OCI-LY1 (cell line): ENCODE measurements at regions not wholly inside any gene's neighbourhood (a gene's known extent, or its start where the extent isn't known, plus 50 kb on each side); places are given as distances from the start of the nearest gene placed in this dataset.

Source experiments
- H2AFZ ChIP-seq: fragments of 200-600 bp; sonication (generic), shearing (Covaris generic); 2 replicates; pipeline ENCODE4 v1.6.0; 2014; ENCODE audit warnings: antibody characterized with exemption, mild to moderate bottlenecking, low read length
- H3F3A ChIP-seq: fragments of 200-600 bp; sonication (generic), shearing (Covaris generic); 2 replicates; pipeline ENCODE4 v1.6.0; 2014; ENCODE audit warnings: mild to moderate bottlenecking, antibody characterized with exemption, low read length, moderate library complexity; ENCODE audit not compliant: insufficient read depth
- H3K27ac ChIP-seq: fragments of 200-600 bp; sonication (generic); 2 replicates; pipeline ENCODE4 v1.5.1; 2014; ENCODE audit warnings: low read length, mixed run types, mild to moderate bottlenecking, low read depth; ENCODE audit not compliant: poor library complexity, severe bottlenecking
- H3K27me3 ChIP-seq: fragments of 200-600 bp; sonication (generic); 2 replicates; pipeline ENCODE4 v1.6.0; 2014; ENCODE audit warnings: antibody characterized with exemption, mild to moderate bottlenecking, low read length, moderate library complexity; ENCODE audit not compliant: insufficient read depth
- H3K36me3 ChIP-seq: fragments of 200-600 bp; sonication (generic); 2 replicates; pipeline ENCODE4 v1.6.1; 2014; ENCODE audit warnings: mild to moderate bottlenecking, antibody characterized with exemption, low read length, moderate library complexity, mixed read lengths; ENCODE audit not compliant: insufficient read depth
- H3K4me1 ChIP-seq: fragments of 200-600 bp; sonication (generic); 2 replicates; pipeline ENCODE4 v1.5.1; 2014; ENCODE audit warnings: mild to moderate bottlenecking, low read length, moderate library complexity; ENCODE audit not compliant: insufficient read depth, severe bottlenecking
- H3K4me2 ChIP-seq: fragments of 200-600 bp; sonication (generic), shearing (Covaris generic); 2 replicates; pipeline ENCODE4 v1.6.1; 2014; ENCODE audit warnings: low read length
- H3K4me3 ChIP-seq: fragments of 200-600 bp; sonication (generic); 2 replicates; pipeline ENCODE4 v1.5.1; 2014; ENCODE audit warnings: low read length, low read depth, mild to moderate bottlenecking, mixed read lengths; ENCODE audit not compliant: poor library complexity, severe bottlenecking
- H3K79me2 ChIP-seq: fragments of 200-600 bp; shearing (Covaris generic); 2 replicates; pipeline ENCODE4 v1.6.1; 2016; ENCODE audit warnings: mixed run types, low read length, mixed read lengths; ENCODE audit not compliant: insufficient read depth
- H3K9ac ChIP-seq: fragments of 200-600 bp; sonication (generic), shearing (Covaris generic); 2 replicates; pipeline ENCODE4 v1.6.1; 2014; ENCODE audit warnings: mild to moderate bottlenecking, low read length, mixed read lengths
- H3K9me2 ChIP-seq: fragments of 200-600 bp; sonication (generic), shearing (Covaris generic); 2 replicates; pipeline ENCODE4 v1.6.1; 2014; ENCODE audit warnings: low read depth, mild to moderate bottlenecking, low read length, mixed read lengths
- H3K9me3 ChIP-seq: fragments of 200-600 bp; shearing (Covaris generic); 2 replicates; pipeline ENCODE4 v1.6.1; 2014; ENCODE audit warnings: low read length, mixed read lengths
- H4K20me1 ChIP-seq: fragments of 200-600 bp; sonication (generic), shearing (Covaris generic); 2 replicates; pipeline ENCODE4 v1.6.0; 2016; ENCODE audit warnings: mild to moderate bottlenecking, low read length; ENCODE audit not compliant: insufficient read depth
- CTCF ChIP-seq: fragments of 200-600 bp; sonication (generic), shearing (Covaris generic); IDR thresholded peaks from 2 replicates; pipeline ENCODE4 v1.5.1; 2017; ENCODE audit warnings: mild to moderate bottlenecking, antibody characterized with exemption, low read length, moderate library complexity, mixed read lengths
- EZH2 ChIP-seq: fragments of 200-600 bp; sonication (generic), shearing (Covaris generic); IDR thresholded peaks from 2 replicates; pipeline ENCODE4 v1.8.0; 2017; ENCODE audit warnings: borderline replicate concordance, mixed run types, mild to moderate bottlenecking, antibody characterized with exemption, low read length, moderate library complexity, mixed read lengths

- H3K4me1 ChIP-seq: no peaks in the 10 kb centered on the region
- H3K27me3 ChIP-seq: no peaks in the 10 kb centered on the region
- TF ChIP-seq EZH2 (no peak), CTCF (no peak)
- H3F3A ChIP-seq: no peaks in the 10 kb centered on the region
- no peak overlapping the region for H3K4me3 ChIP-seq
- H3K9me2 ChIP-seq: no peaks in the 10 kb centered on the region
- no peaks in the 10 kb centered on the region for H3K36me3 ChIP-seq
- H3K27ac ChIP-seq: no peak overlapping the region
- H3K9me3 ChIP-seq: no peaks in the 10 kb centered on the region
- no peaks in the 10 kb centered on the region for H4K20me1 ChIP-seq
- H2AFZ ChIP-seq: no peak overlapping the region
- no peak overlapping the region for H3K4me2 ChIP-seq
- H3K9ac ChIP-seq: no peak overlapping the region
- H3K79me2 ChIP-seq: no peaks in the 10 kb centered on the region
These were observed 391.3 kb downstream of the FLRT2 start for GRCh38 chr14:85921241-85921640.

- no peak overlapping the region for H2AFZ ChIP-seq
These were observed 387.8 kb downstream of the FLRT2 start for GRCh38 chr14:85917716-85918115.

GRCh38 chr14:85915711-85916110 is 385.8 kb downstream of the FLRT2 start:
- H3K27ac ChIP-seq: no peak overlapping the region
- no peak overlapping the region for H3K4me3 ChIP-seq
- H3K9ac ChIP-seq: no peak overlapping the region
- no peaks in the 10 kb centered on the region for H4K20me1 ChIP-seq
- H3K9me2 ChIP-seq: no peaks in the 10 kb centered on the region
- H3K36me3 ChIP-seq: no peaks in the 10 kb centered on the region
- no peaks in the 10 kb centered on the region for H3K27me3 ChIP-seq
- H2AFZ ChIP-seq: no peak overlapping the region
- no peaks in the 10 kb centered on the region for H3F3A ChIP-seq
- no peaks in the 10 kb centered on the region for H3K79me2 ChIP-seq
- H3K4me2 ChIP-seq: no peak overlapping the region
- TF ChIP-seq EZH2 (no peak), CTCF (no peak)
- no peaks in the 10 kb centered on the region for H3K4me1 ChIP-seq
- H3K9me3 ChIP-seq: no peaks in the 10 kb centered on the region

More at GRCh38 chr14:85917716-85918115, 387.8 kb downstream of the FLRT2 start:
- Histone ChIP-seq H3K9me3 (no peaks in the 10 kb centered on the region), H3K4me2 (no peak overlapping the region), H3K27me3 (no peaks in the 10 kb centered on the region), H3F3A (no peaks in the 10 kb centered on the region), H4K20me1 (no peaks in the 10 kb centered on the region), H3K9me2 (no peaks in the 10 kb centered on the region), H3K27ac (no peak overlapping the region), H3K4me1 (no peaks in the 10 kb centered on the region), H3K79me2 (no peaks in the 10 kb centered on the region), H3K9ac (no peak overlapping the region), H3K4me3 (no peak overlapping the region), H3K36me3 (no peaks in the 10 kb centered on the region)
- no peak for TF ChIP-seq CTCF
- no peak for TF ChIP-seq EZH2
